ENCODE measurements at regions not wholly inside any gene's neighbourhood (a gene's known extent, or its start where the extent isn't known, plus 50 kb on each side); places are given as distances from the start of the nearest gene placed in this dataset.

DNA sequence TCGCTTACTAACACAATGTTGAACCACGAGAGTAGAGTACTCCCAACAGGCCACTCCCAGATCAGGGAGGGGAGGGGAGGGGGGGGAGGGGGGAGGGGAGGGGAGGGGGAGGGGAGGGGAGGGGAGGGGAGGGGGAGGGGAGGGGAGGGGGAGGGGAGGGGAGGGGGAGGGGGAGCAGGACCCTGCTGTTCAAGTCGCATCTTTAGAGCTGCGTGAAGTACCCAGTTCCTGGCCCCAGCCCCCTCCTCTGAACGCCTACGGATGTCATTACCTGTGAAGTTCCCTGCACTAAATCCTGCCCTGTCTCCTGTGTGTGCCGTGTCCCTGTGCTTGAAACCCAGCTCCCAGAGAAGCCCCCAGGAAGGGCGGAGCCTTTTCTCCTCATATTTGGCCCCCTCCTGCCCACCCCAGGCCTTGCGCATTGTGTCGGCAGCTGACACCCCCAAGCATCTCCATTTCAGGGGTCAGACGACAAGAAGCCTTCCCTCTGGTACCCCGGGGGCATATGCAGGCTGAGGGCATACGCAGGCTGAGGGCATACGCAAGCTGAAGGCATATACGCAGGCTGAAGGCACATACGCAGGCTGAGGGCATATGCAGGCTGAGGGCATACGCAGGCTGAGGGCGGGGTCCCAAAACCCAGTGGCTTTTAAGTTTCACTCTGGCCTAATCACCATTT is 330.2 kb downstream of the C16orf95 start:
- Histone ChIP-seq H3K27ac (ENCODE audit: low read depth in 2 of 2, low read length in 2 of 2) (no peak overlapping the region), H3K4me3 (ENCODE audit: low read length in 3 of 3) (no peak overlapping the region), H3K36me3 (ENCODE audit: control insufficient read depth in 2 of 3, insufficient read depth in 3 of 3, low read length in 3 of 3) (no peaks in the 10 kb centered on the region), H3K27me3 (ENCODE audit: control insufficient read depth, insufficient read depth, low read length) (no peaks in the 10 kb centered on the region), H3K4me1 (ENCODE audit: control insufficient read depth in 2 of 3, insufficient read depth in 2 of 3, low read depth in 1 of 3, low read length in 3 of 3) (peaks cover 0 to 2% (median 0%) of the 10 kb centered on the region in 3 donors), H3K9me3 (ENCODE audit: control insufficient read depth in 2 of 3, insufficient read depth in 1 of 3, low read length in 3 of 3) (no peaks in the 10 kb centered on the region), H3K9ac (ENCODE audit: low read length in 3 of 3) (no peak overlapping the region)
- no peak for FAIRE-seq
- peak in 1 of 5 donors; percentile 44 for DNase-seq
- intact Hi-C loops (cut with DNase I): no loop called here
- TF ChIP-seq, protein P1, sequence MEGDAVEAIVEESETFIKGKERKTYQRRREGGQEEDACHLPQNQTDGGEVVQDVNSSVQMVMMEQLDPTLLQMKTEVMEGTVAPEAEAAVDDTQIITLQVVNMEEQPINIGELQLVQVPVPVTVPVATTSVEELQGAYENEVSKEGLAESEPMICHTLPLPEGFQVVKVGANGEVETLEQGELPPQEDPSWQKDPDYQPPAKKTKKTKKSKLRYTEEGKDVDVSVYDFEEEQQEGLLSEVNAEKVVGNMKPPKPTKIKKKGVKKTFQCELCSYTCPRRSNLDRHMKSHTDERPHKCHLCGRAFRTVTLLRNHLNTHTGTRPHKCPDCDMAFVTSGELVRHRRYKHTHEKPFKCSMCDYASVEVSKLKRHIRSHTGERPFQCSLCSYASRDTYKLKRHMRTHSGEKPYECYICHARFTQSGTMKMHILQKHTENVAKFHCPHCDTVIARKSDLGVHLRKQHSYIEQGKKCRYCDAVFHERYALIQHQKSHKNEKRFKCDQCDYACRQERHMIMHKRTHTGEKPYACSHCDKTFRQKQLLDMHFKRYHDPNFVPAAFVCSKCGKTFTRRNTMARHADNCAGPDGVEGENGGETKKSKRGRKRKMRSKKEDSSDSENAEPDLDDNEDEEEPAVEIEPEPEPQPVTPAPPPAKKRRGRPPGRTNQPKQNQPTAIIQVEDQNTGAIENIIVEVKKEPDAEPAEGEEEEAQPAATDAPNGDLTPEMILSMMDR (IDR thresholded peaks at IDR 0.05; ENCODE audit: borderline replicate concordance, extremely low read depth, insufficient read depth): no peak

DNA sequence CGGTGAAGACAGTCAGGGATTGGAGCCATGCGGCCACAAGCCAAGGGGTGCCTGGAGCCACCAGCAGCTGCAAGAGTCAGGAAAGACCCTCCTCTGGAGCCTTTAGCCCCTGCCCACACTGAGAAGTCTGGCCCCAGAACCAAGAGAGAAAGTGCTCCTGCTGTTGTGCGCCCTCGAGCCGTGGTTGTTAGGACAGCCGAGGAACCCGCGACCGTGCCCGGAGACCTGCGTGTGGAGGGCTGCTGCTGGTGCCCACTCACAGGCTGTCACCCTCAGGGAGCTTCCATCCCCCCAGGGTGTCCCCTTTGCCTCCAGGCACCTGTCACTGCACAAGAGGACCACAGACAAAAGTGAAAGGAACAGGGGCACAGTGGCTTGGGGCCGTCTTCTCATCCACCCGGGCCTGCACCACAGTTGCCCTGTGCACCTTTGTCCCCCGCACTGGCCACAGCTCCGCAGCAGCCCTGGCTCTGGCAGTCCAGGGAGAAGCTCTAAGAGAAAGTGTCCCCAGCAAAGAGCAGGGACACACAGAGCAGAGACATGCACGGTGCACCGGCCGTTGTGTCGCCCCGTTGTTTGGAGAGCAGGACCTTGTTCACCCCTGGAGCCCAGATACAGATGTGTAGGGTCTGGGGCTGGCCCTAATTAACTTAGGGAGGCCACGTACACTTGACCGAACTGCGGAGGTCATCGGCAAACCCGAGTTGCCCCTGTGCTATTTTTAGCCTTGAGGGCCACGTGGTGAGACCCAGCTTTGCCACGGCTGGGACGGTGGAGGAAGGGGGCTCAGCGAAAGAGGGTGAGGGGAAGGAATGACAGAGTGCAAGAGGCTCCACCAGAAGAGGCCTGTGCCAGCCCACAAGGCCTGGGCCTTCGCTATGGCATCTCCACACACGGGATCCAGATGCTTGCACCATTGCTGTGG is 329.2 kb downstream of the C16orf95 start:
- peak in 2 of 5 donors; percentile 57 to 63 for DNase-seq
- intact Hi-C loops (cut with DNase I): no loop called here
- H3K4me1 ChIP-seq (ENCODE audit: control insufficient read depth in 2 of 3, insufficient read depth in 2 of 3, low read depth in 1 of 3, low read length in 3 of 3): peaks cover 0 to 2% (median 0%) of the 10 kb centered on the region in 3 donors
- no peak overlapping the region for H3K27ac ChIP-seq (ENCODE audit: low read depth in 2 of 2, low read length in 2 of 2)
- no peaks in the 10 kb centered on the region for H3K36me3 ChIP-seq (ENCODE audit: control insufficient read depth in 2 of 3, insufficient read depth in 3 of 3, low read length in 3 of 3)
- FAIRE-seq: no peak
- no peak overlapping the region for H3K4me3 ChIP-seq (ENCODE audit: low read length in 3 of 3)
- H3K9me3 ChIP-seq (ENCODE audit: control insufficient read depth in 2 of 3, insufficient read depth in 1 of 3, low read length in 3 of 3): no peaks in the 10 kb centered on the region
- H3K9ac ChIP-seq (ENCODE audit: low read length in 3 of 3): no peak overlapping the region
- H3K27me3 ChIP-seq (ENCODE audit: control insufficient read depth, insufficient read depth, low read length): no peaks in the 10 kb centered on the region
- TF ChIP-seq, protein P1 (IDR thresholded peaks at IDR 0.05; ENCODE audit: borderline replicate concordance, extremely low read depth, insufficient read depth): no peak

DNA sequence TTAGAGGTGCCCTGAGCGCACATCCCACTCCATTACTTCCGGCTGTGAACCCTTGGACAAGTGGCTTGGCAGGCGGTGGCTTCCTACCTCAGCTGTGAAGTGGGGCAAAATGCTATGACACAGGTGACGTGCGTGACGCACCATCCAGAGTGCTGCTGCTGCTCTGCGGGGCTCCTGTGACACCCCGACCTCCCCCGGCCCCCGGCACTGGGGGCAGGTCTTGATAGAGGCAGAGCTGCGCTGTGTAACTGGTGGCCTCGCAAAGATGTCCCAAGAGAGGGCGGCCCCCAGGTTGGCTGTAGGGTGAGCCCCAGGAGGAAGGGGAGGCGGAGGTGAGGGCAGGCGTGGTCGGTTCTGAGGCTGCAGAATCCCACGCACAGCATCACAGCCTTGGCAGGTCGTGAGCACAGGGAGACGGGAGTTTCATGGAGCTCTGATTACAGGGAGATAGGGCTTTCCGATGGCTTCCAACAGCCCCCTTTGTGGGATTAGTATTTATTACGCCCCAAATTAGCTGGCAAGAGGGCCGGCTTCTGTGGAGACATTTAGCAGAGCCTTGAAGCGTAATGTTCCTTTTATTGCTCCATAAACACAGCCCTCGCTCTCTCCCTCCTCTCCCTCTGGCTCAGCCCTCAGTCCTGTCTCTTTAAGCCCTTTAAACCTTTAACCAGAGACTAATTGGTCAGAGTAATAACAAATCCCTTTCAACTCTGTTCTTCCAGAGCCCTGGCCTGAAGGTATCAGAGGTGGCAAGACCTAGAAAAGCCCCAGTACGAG is 328.1 kb downstream of the C16orf95 start:
- no peaks in the 10 kb centered on the region for H3K36me3 ChIP-seq (ENCODE audit: control insufficient read depth in 2 of 3, insufficient read depth in 3 of 3, low read length in 3 of 3)
- H3K4me3 ChIP-seq (ENCODE audit: low read length in 3 of 3): no peak overlapping the region
- TF ChIP-seq, protein P1 (IDR thresholded peaks at IDR 0.05; ENCODE audit: borderline replicate concordance, extremely low read depth, insufficient read depth): no peak
- intact Hi-C loops (cut with DNase I): no loop called here
- no peak overlapping the region for H3K27ac ChIP-seq (ENCODE audit: low read depth in 2 of 2, low read length in 2 of 2)
- no peaks in the 10 kb centered on the region for H3K27me3 ChIP-seq (ENCODE audit: control insufficient read depth, insufficient read depth, low read length)
- peak; percentile 65 to 87 (median 75) for DNase-seq
- FAIRE-seq: no peak
- H3K9me3 ChIP-seq (ENCODE audit: control insufficient read depth in 2 of 3, insufficient read depth in 1 of 3, low read length in 3 of 3): no peaks in the 10 kb centered on the region
- H3K4me1 ChIP-seq (ENCODE audit: control insufficient read depth in 2 of 3, insufficient read depth in 2 of 3, low read depth in 1 of 3, low read length in 3 of 3): peaks cover 0 to 2% (median 0%) of the 10 kb centered on the region in 3 donors
- no peak overlapping the region for H3K9ac ChIP-seq (ENCODE audit: low read length in 3 of 3)

Data from kidney (tissue), 13 donors.